H1 (cell line): ENCODE measurements at regions not wholly inside any gene's neighbourhood (a gene's known extent, or its start where the extent isn't known, plus 50 kb on each side); places are given as distances from the start of the nearest gene placed in this dataset.

Experiments
- CTCF ChIA-PET: fragments of 300-600 bp; sonication (Branson Sonifier 250); formaldehyde crosslinking; loops from one replicate; lab custom pipeline; 2021; ENCODE audit not compliant: partially characterized antibody; lab: Charles Lee
- POLR2A ChIA-PET: fragments of 300-600 bp; sonication (Branson Sonifier 250); formaldehyde crosslinking; loops from one replicate; lab custom pipeline; 2021; ENCODE audit warnings: inconsistent platforms; ENCODE audit not compliant: partially characterized antibody; lab: Charles Lee
- DNase-seq, 2 experiments: peaks; one replicate each; pipeline versions ENCODE4 v3.0.0 to v3.0.0-alpha.2; 2010 to 2022; ENCODE audit warnings: low spot score in 2 of 2, low read depth in 1 of 2, mixed read lengths in 1 of 2
- FAIRE-seq: peaks from 2 replicates; lab custom pipeline; 2011; peaks lifted over from hg19 to GRCh38; lab: Jason Lieb, UNC
- H2AFZ ChIP-seq: 2 replicates; pipeline ENCODE4 v1.8.1; 2012; ENCODE audit warnings: low read length, inconsistent platforms
- H2AK5ac ChIP-seq: 2 replicates; pipeline ENCODE4 v1.6.1; 2013; ENCODE audit warnings: low read depth, low read length
- H2BK120ac ChIP-seq: replicated peaks from 2 replicates; pipeline ENCODE3; 2013; ENCODE audit warnings: low read depth, low read length, inconsistent platforms
- H2BK12ac ChIP-seq: 2 replicates; pipeline ENCODE4 v1.6.1; 2013; ENCODE audit warnings: low read depth, low read length
- H2BK15ac ChIP-seq: 2 replicates; pipeline ENCODE4 v1.6.1; 2013; ENCODE audit warnings: low read length
- H2BK20ac ChIP-seq: 2 replicates; pipeline ENCODE4 v1.6.1; 2013; ENCODE audit warnings: low read length
- H2BK5ac ChIP-seq: 2 replicates; pipeline ENCODE4 v1.6.1; 2013; ENCODE audit warnings: low read depth, low read length
- H3K14ac ChIP-seq: 2 replicates; pipeline ENCODE4 v1.6.1; 2013; ENCODE audit warnings: inconsistent platforms; ENCODE audit not compliant: insufficient read length
- H3K18ac ChIP-seq: 2 replicates; pipeline ENCODE4 v1.6.1; 2013; ENCODE audit warnings: low read length; ENCODE audit errors: extremely low read depth
- H3K23ac ChIP-seq: 2 replicates; pipeline ENCODE4 v1.6.1; 2013; ENCODE audit warnings: inconsistent platforms; ENCODE audit not compliant: insufficient read length
- H3K23me2 ChIP-seq: 2 replicates; pipeline ENCODE4 v1.6.1; 2013; ENCODE audit warnings: low read depth, low read length
- H3K27ac ChIP-seq: 2 replicates; pipeline ENCODE4 v1.6.1; 2011; ENCODE audit warnings: low read depth, low read length, inconsistent platforms
- H3K27me3 ChIP-seq, 4 experiments: replicated peaks in 1 of 4; 1 replicate in 1 of 4; 2 replicates in 3 of 4; pipeline versions ENCODE4 v1.6.1 to v1.8.1; 2011 to 2013; ENCODE audit warnings: low read length in 3 of 4, mild to moderate bottlenecking in 3 of 4, inconsistent platforms in 2 of 4, mixed read lengths in 2 of 4, moderate library complexity in 1 of 4; ENCODE audit not compliant: control insufficient read depth in 3 of 4, insufficient read depth in 3 of 4; ENCODE audit errors: extremely low read depth in 1 of 4
- H3K36me3 ChIP-seq, 4 experiments: 2 replicates each; pipeline versions ENCODE4 v1.6.1 to v1.8.1; 2011 to 2013; ENCODE audit warnings: mild to moderate bottlenecking in 4 of 4, low read length in 3 of 4, moderate library complexity in 2 of 4, control low read depth in 1 of 4, inconsistent platforms in 1 of 4; ENCODE audit not compliant: insufficient read depth in 4 of 4, control insufficient read depth in 2 of 4
- H3K4ac ChIP-seq: replicated peaks from 2 replicates; pipeline ENCODE3; 2013; ENCODE audit warnings: low read length, low read depth, mixed read lengths, inconsistent platforms; ENCODE audit not compliant: insufficient read length
- H3K4me1 ChIP-seq, 4 experiments: replicated peaks in 1 of 4; 1 replicate in 1 of 4; 2 replicates in 3 of 4; pipeline versions ENCODE4 v1.6.1 to v1.8.1; 2011 to 2013; ENCODE audit warnings: low read length in 3 of 4, inconsistent platforms in 2 of 4, mixed read lengths in 1 of 4; ENCODE audit not compliant: insufficient read depth in 4 of 4, control insufficient read depth in 3 of 4
- H3K4me2 ChIP-seq, 2 experiments: 2 replicates each; pipeline versions ENCODE4 v1.6.1 to v1.8.1; 2011 to 2013; ENCODE audit warnings: low read depth in 2 of 2, low read length in 2 of 2, control low read depth in 1 of 2, inconsistent platforms in 1 of 2, mild to moderate bottlenecking in 1 of 2; ENCODE audit not compliant: insufficient read depth in 1 of 2
- H3K4me3 ChIP-seq, 4 experiments: fragments of 200-600, 300-600 bp in 1 of 4; sonication (generic), shearing (Covaris generic), sonication (Bioruptor Twin) in 1 of 4; 2 replicates each; pipeline versions ENCODE4 v1.5.1 to v1.8.1; 2011 to 2016; ENCODE audit warnings: low read length in 4 of 4, low read depth in 3 of 4, control low read depth in 2 of 4, inconsistent platforms in 2 of 4, mild to moderate bottlenecking in 2 of 4, mixed read lengths in 1 of 4, moderate library complexity in 1 of 4; ENCODE audit not compliant: insufficient read depth in 2 of 4; ENCODE audit errors: extremely low read depth in 1 of 4
- H3K56ac ChIP-seq: replicated peaks from 2 replicates; pipeline ENCODE3; 2013; ENCODE audit warnings: low read depth, mild to moderate bottlenecking, mixed read lengths, low read length, inconsistent platforms; ENCODE audit not compliant: insufficient read length
- H3K79me1 ChIP-seq: 2 replicates; pipeline ENCODE4 v1.6.1; 2013; ENCODE audit warnings: low read depth, low read length, control low read depth
- H3K79me2 ChIP-seq, 2 experiments: 2 replicates each; pipeline versions ENCODE4 v1.6.1 to v1.8.1; 2012 to 2013; ENCODE audit warnings: low read length in 2 of 2, mild to moderate bottlenecking in 2 of 2, inconsistent platforms in 1 of 2; ENCODE audit not compliant: insufficient read depth in 2 of 2, control insufficient read depth in 1 of 2
- H3K9ac ChIP-seq, 4 experiments: replicated peaks in 1 of 4; 1 replicate in 1 of 4; 2 replicates in 3 of 4; pipeline versions ENCODE4 v1.6.1 to v1.8.1; 2011 to 2013; ENCODE audit warnings: low read depth in 3 of 4, low read length in 3 of 4, control low read depth in 2 of 4, mild to moderate bottlenecking in 2 of 4, moderate library complexity in 2 of 4, inconsistent platforms in 1 of 4; ENCODE audit errors: extremely low read depth in 1 of 4
- H3K9me3 ChIP-seq, 2 experiments: 2 replicates each; pipeline versions ENCODE4 v1.6.1 to v1.8.1; 2012 to 2013; ENCODE audit warnings: mild to moderate bottlenecking in 2 of 2, moderate library complexity in 2 of 2, control low read depth in 1 of 2, inconsistent platforms in 1 of 2, low read depth in 1 of 2, low read length in 1 of 2, mixed read lengths in 1 of 2; ENCODE audit not compliant: insufficient read depth in 2 of 2
- H4K20me1 ChIP-seq, 2 experiments: replicated peaks in 1 of 2; 2 replicates each; pipeline versions ENCODE3 to v1.8.1; 2011 to 2013; ENCODE audit warnings: inconsistent platforms in 2 of 2, low read length in 2 of 2, mild to moderate bottlenecking in 1 of 2; ENCODE audit not compliant: insufficient read depth in 2 of 2, control insufficient read depth in 1 of 2
- H4K5ac ChIP-seq: 2 replicates; pipeline ENCODE4 v1.6.1; 2013; ENCODE audit warnings: low read length, low read depth, mixed read lengths, inconsistent platforms; ENCODE audit not compliant: insufficient read length
- H4K8ac ChIP-seq: 2 replicates; pipeline ENCODE4 v1.8.0; 2013; ENCODE audit warnings: mild to moderate bottlenecking, moderate library complexity, low read length, inconsistent platforms; ENCODE audit not compliant: insufficient read depth; ENCODE audit errors: extremely low read depth
- H4K91ac ChIP-seq: replicated peaks from 2 replicates; pipeline ENCODE3; 2013; ENCODE audit warnings: low read length, mixed read lengths, inconsistent platforms; ENCODE audit not compliant: insufficient read length
- JUND ChIP-seq: IDR thresholded peaks from 2 replicates; pipeline ENCODE4 v1.6.1; 2011; ENCODE audit warnings: mild to moderate bottlenecking, improper control_type of control experiment, low read length
- TEAD4 ChIP-seq: IDR thresholded peaks from 2 replicates; pipeline ENCODE4 v1.6.1; 2012; ENCODE audit warnings: low read depth, low read length, inconsistent platforms, mixed read lengths
- YY1 ChIP-seq: IDR thresholded peaks from 2 replicates; pipeline ENCODE4 v1.6.1; 2011; ENCODE audit warnings: low read depth, mild to moderate bottlenecking, low read length
- WGBS, 2 experiments: shearing (Covaris generic) in 1 of 2; methylation state at CpG; one replicate each; pipeline versions ENCODE4 v1.1.6 to v1.1.7; 2013 to 2015; ENCODE audit warnings: low lambda C conversion rate in 2 of 2, mixed read lengths in 2 of 2, inconsistent platforms in 1 of 2, low coverage in 1 of 2, missing lambda C conversion rate in 1 of 2; ENCODE audit not compliant: insufficient replicate concordance in 2 of 2, insufficient coverage in 1 of 2, insufficient read length in 1 of 2; ENCODE audit errors: extremely low coverage in 1 of 2, missing lambda C conversion rate in 1 of 2; 5-methylcytosine and 5-hydroxymethylcytosine counted together

- 93% methylated on average over 10 of the region's 10 CpGs; no CpG with 5 or more reads in 1 of the 2 experiments for WGBS, 2 experiments
- POLR2A ChIA-PET: no interaction called here
- CTCF ChIA-PET: no interaction called here
These were observed 106.7 kb upstream of the ASB18 start for GRCh38 chr2:236370847-236371409.

More at GRCh38 chr2:236370847-236371409, 106.7 kb upstream of the ASB18 start:
- no peaks in the 10 kb centered on the region for H4K20me1 ChIP-seq
- FAIRE-seq (no peak), DNase-seq (no peak)
- H3K79me1 ChIP-seq: no peaks in the 10 kb centered on the region
- no peak overlapping the region for H3K18ac ChIP-seq
- H3K4ac ChIP-seq: no peak overlapping the region
- H2AFZ ChIP-seq: no peak overlapping the region
- no peak overlapping the region for H3K4me3 ChIP-seq
- no peak overlapping the region for H3K27ac ChIP-seq
- H3K56ac ChIP-seq: no peak overlapping the region
- H3K4me2 ChIP-seq: no peak overlapping the region
- no peaks in the 10 kb centered on the region for H3K23me2 ChIP-seq
- H3K9me3 ChIP-seq: no peaks in the 10 kb centered on the region
- H2BK120ac ChIP-seq: no peak overlapping the region
- H2BK5ac ChIP-seq: no peak overlapping the region
- peaks cover 0 to 3% (median 0%) of the 10 kb centered on the region in 4 experiments; a peak in 2 of 7 replicates for H3K4me1 ChIP-seq
- H3K23ac ChIP-seq: no peak overlapping the region
- 0 out of 2 replicates have a peak overlapping the region, but pooled peaks have one; percentile 59 for H4K8ac ChIP-seq
- peak overlapping the region; percentile 75; the same call in 1 of the 2 replicates for H2BK12ac ChIP-seq
- TF ChIP-seq TEAD4 (no peak), JUND (no peak), YY1 (no peak)
- no peaks in the 10 kb centered on the region for H3K36me3 ChIP-seq
- H4K5ac ChIP-seq: no peak overlapping the region
- no peak overlapping the region for H2AK5ac ChIP-seq
- H4K91ac ChIP-seq: no peak overlapping the region
- H3K9ac ChIP-seq: no peak overlapping the region
- H2BK20ac ChIP-seq: no peak overlapping the region
- H3K79me2 ChIP-seq: no peaks in the 10 kb centered on the region
- no peak overlapping the region for H3K14ac ChIP-seq
- no peaks in the 10 kb centered on the region for H3K27me3 ChIP-seq
- H2BK15ac ChIP-seq: no peak overlapping the region
